CD8-positive, alpha-beta memory T cell (primary cell): ENCODE measurements at regions not wholly inside any gene's neighbourhood (a gene's known extent, or its start where the extent isn't known, plus 50 kb on each side); places are given as distances from the start of the nearest gene placed in this dataset.
"Not testable (repeated sequence)": the region's sequence is repeated elsewhere in the genome, so short reads cannot be mapped to it uniquely, and the experiment has no call there.

ENCODE experiments used
- CTCF ChIA-PET: fragments of 350-600 bp; sonication (Branson Sonifier 250); formaldehyde crosslinking; loops from one replicate; lab custom pipeline; 2021; ENCODE audit warnings: antibody characterized with exemption; lab: Charles Lee
- POLR2A ChIA-PET: fragments of 350-600 bp; sonication (Branson Sonifier 250); formaldehyde crosslinking; loops from one replicate; lab custom pipeline; 2021; ENCODE audit warnings: antibody characterized with exemption; lab: Charles Lee
- DNase-seq, 5 donors: peaks; one replicate each; pipeline versions ENCODE4 v3.0.0 to v3.0.0-alpha.2; 2020 to 2022; ENCODE audit warnings: mixed read lengths in 1 of 5
- H3K27ac ChIP-seq: one replicate; pipeline ENCODE4 v1.7.0; 2013; ENCODE audit warnings: low read depth, mild to moderate bottlenecking, low read length, moderate library complexity
- H3K27me3 ChIP-seq: 2 replicates; pipeline ENCODE4 v1.7.0; 2013; ENCODE audit warnings: low read length, mild to moderate bottlenecking; ENCODE audit not compliant: insufficient read depth, poor library complexity, severe bottlenecking
- H3K36me3 ChIP-seq: 2 replicates; pipeline ENCODE4 v1.7.0; 2013; ENCODE audit warnings: mild to moderate bottlenecking, low read length, moderate library complexity; ENCODE audit not compliant: insufficient read depth
- H3K4me1 ChIP-seq: 2 replicates; pipeline ENCODE4 v1.7.0; 2013; ENCODE audit warnings: mild to moderate bottlenecking, low read length, moderate library complexity; ENCODE audit not compliant: insufficient read depth
- H3K4me3 ChIP-seq: 2 replicates; pipeline ENCODE4 v1.7.0; 2013; ENCODE audit warnings: mild to moderate bottlenecking, low read length
- H3K9me3 ChIP-seq: 2 replicates; pipeline ENCODE4 v1.7.0; 2013; ENCODE audit warnings: mild to moderate bottlenecking, low read length
- H3K27ac Mint-ChIP-seq, 8 donors: one replicate each; pipeline ENCODE4 v1.8.0; 2020 to 2021; ENCODE audit warnings: mixed read lengths in 8 of 8, mild to moderate bottlenecking in 6 of 8, inconsistent platforms in 3 of 8, moderate library complexity in 3 of 8
- H3K27me3 Mint-ChIP-seq, 2 donors: one replicate each; pipeline ENCODE4 v1.8.0; 2020 to 2021; ENCODE audit warnings: mixed read lengths in 2 of 2, mild to moderate bottlenecking in 1 of 2, moderate library complexity in 1 of 2
- H3K36me3 Mint-ChIP-seq, 3 donors: one replicate each; pipeline ENCODE4 v1.8.0; 2020 to 2021; ENCODE audit warnings: mixed read lengths in 3 of 3, inconsistent platforms in 1 of 3, mild to moderate bottlenecking in 1 of 3
- H3K4me1 Mint-ChIP-seq, 3 donors: one replicate each; pipeline ENCODE4 v1.8.0; 2020 to 2021; ENCODE audit warnings: mixed read lengths in 3 of 3, inconsistent platforms in 1 of 3, mild to moderate bottlenecking in 1 of 3
- H3K4me3 Mint-ChIP-seq, 7 donors: one replicate each; pipeline ENCODE4 v1.8.0; 2020 to 2021; ENCODE audit warnings: mixed read lengths in 7 of 7, mild to moderate bottlenecking in 6 of 7, moderate library complexity in 4 of 7, inconsistent platforms in 2 of 7
- H3K9me3 Mint-ChIP-seq, 5 donors: one replicate each; pipeline ENCODE4 v1.8.0; 2020 to 2022; ENCODE audit warnings: mixed read lengths in 5 of 5, mild to moderate bottlenecking in 3 of 5, moderate library complexity in 2 of 5, inconsistent platforms in 1 of 5

- DNase-seq, result no peak
- no peaks in the 10 kb centered on the region for H3K4me1 ChIP-seq
- H3K4me3 ChIP-seq, result no peak overlapping the region
- CTCF ChIA-PET, result no interaction called here
- H3K27me3 ChIP-seq, result no peaks in the 10 kb centered on the region
- no peak overlapping the region for H3K27ac Mint-ChIP-seq
- peaks cover 5 to 33% of the 10 kb centered on the region in 2 donors for H3K27me3 Mint-ChIP-seq
- POLR2A ChIA-PET, result no interaction called here
- H3K9me3 ChIP-seq, result no peaks in the 10 kb centered on the region
- H3K4me1 Mint-ChIP-seq, result no peaks in the 10 kb centered on the region
- H3K27ac ChIP-seq, result no peak overlapping the region
- H3K36me3 Mint-ChIP-seq, result no peaks in the 10 kb centered on the region
- H3K4me3 Mint-ChIP-seq, result no peak overlapping the region
- no peaks in the 10 kb centered on the region for H3K9me3 Mint-ChIP-seq
- H3K36me3 ChIP-seq, result no peaks in the 10 kb centered on the region
Measured at GRCh38 chr1:29760067-29760564, 523.8 kb downstream of the PTPRU start.

GRCh38 chr1:29758781-29759499 is 522.6 kb downstream of the PTPRU start:
- DNase-seq, result no peak
- Mint-ChIP-seq H3K27me3 (peaks cover 9 to 23% of the 10 kb centered on the region in 2 donors), H3K4me3 (no peak overlapping the region), H3K36me3 (no peaks in the 10 kb centered on the region), H3K9me3 (no peaks in the 10 kb centered on the region), H3K4me1 (no peaks in the 10 kb centered on the region), H3K27ac (no peak overlapping the region)
- Histone ChIP-seq H3K4me3 (no peak overlapping the region), H3K27ac (no peak overlapping the region), H3K9me3 (no peaks in the 10 kb centered on the region), H3K27me3 (no peaks in the 10 kb centered on the region), H3K4me1 (no peaks in the 10 kb centered on the region), H3K36me3 (no peaks in the 10 kb centered on the region)
- ChIA-PET POLR2A (no interaction called here), CTCF (no interaction called here)

- CTCF ChIA-PET, result no interaction called here
Measured at GRCh38 chr1:29757866-29758780, 521.8 kb downstream of the PTPRU start.

GRCh38 chr1:29756901-29757725 is 520.8 kb downstream of the PTPRU start:
- Histone ChIP-seq H3K27ac (no peak overlapping the region), H3K9me3 (no peaks in the 10 kb centered on the region), H3K27me3 (no peaks in the 10 kb centered on the region), H3K4me3 (no peak overlapping the region), H3K36me3 (no peaks in the 10 kb centered on the region), H3K4me1 (no peaks in the 10 kb centered on the region)
- POLR2A ChIA-PET, result no interaction called here
- Mint-ChIP-seq H3K27ac (no peak overlapping the region), H3K4me1 (no peaks in the 10 kb centered on the region), H3K9me3 (peaks cover 0 to 1% (median 0%) of the 10 kb centered on the region in 5 donors), H3K36me3 (no peaks in the 10 kb centered on the region), H3K27me3 (peaks cover 9 to 17% of the 10 kb centered on the region in 2 donors), H3K4me3 (no peak overlapping the region)
- CTCF ChIA-PET, result no interaction called here
- no peak for DNase-seq

More at GRCh38 chr1:29757866-29758780, 521.8 kb downstream of the PTPRU start:
- Mint-ChIP-seq H3K27ac (peak overlapping the region in 1 of 8 donors; percentile 50), H3K4me3 (no peak overlapping the region), H3K9me3 (no peaks in the 10 kb centered on the region), H3K4me1 (no peaks in the 10 kb centered on the region), H3K36me3 (no peaks in the 10 kb centered on the region), H3K27me3 (peaks cover 9 to 17% of the 10 kb centered on the region in 2 donors)
- H3K27me3 ChIP-seq, result no peaks in the 10 kb centered on the region
- POLR2A ChIA-PET, result no interaction called here
- H3K9me3 ChIP-seq, result no peaks in the 10 kb centered on the region
- H3K4me1 ChIP-seq, result no peaks in the 10 kb centered on the region
- no peak for DNase-seq
- no peaks in the 10 kb centered on the region for H3K36me3 ChIP-seq
- H3K4me3 ChIP-seq, result no peak overlapping the region
- no peak overlapping the region for H3K27ac ChIP-seq

GRCh38 chr1:29756498-29756897 is 520.2 kb downstream of the PTPRU start:
- H3K4me3 ChIP-seq, result no peak overlapping the region
- Mint-ChIP-seq H3K4me3 (no peak overlapping the region), H3K27me3 (peaks cover 9 to 18% of the 10 kb centered on the region in 2 donors), H3K27ac (no peak overlapping the region), H3K4me1 (no peaks in the 10 kb centered on the region), H3K9me3 (peaks cover 0 to 1% (median 0%) of the 10 kb centered on the region in 5 donors), H3K36me3 (no peaks in the 10 kb centered on the region)
- no peaks in the 10 kb centered on the region for H3K4me1 ChIP-seq
- DNase-seq, result no peak
- ChIA-PET POLR2A (no interaction called here), CTCF (no interaction called here)
- H3K27ac ChIP-seq, result no peak overlapping the region
- no peaks in the 10 kb centered on the region for H3K9me3 ChIP-seq
- H3K36me3 ChIP-seq, result no peaks in the 10 kb centered on the region
- H3K27me3 ChIP-seq, result no peaks in the 10 kb centered on the region

GRCh38 chr1:29756085-29756484 is 519.8 kb downstream of the PTPRU start:
- H3K4me1 ChIP-seq, result no peaks in the 10 kb centered on the region
- H3K4me1 Mint-ChIP-seq, result no peaks in the 10 kb centered on the region
- ChIA-PET POLR2A (no interaction called here), CTCF (no interaction called here)
- H3K9me3 ChIP-seq, result no peaks in the 10 kb centered on the region
- H3K27ac ChIP-seq, result no peak overlapping the region
- H3K36me3 ChIP-seq, result no peaks in the 10 kb centered on the region
- H3K27me3 ChIP-seq, result no peaks in the 10 kb centered on the region
- H3K9me3 Mint-ChIP-seq, result peaks cover 0 to 1% (median 0%) of the 10 kb centered on the region in 5 donors
- no peak for DNase-seq
- no peak overlapping the region for H3K4me3 ChIP-seq
- no peak overlapping the region for H3K4me3 Mint-ChIP-seq
- no peak overlapping the region for H3K27ac Mint-ChIP-seq
- H3K27me3 Mint-ChIP-seq, result peaks cover 9 to 21% of the 10 kb centered on the region in 2 donors
- H3K36me3 Mint-ChIP-seq, result no peaks in the 10 kb centered on the region

GRCh38 chr1:29755412-29756015 is 519.2 kb downstream of the PTPRU start:
- H3K36me3 Mint-ChIP-seq, H3K4me1 Mint-ChIP-seq, H3K9me3 Mint-ChIP-seq, H3K4me3 Mint-ChIP-seq, H3K27ac ChIP-seq, H3K27me3 ChIP-seq, POLR2A ChIA-PET, H3K4me1 ChIP-seq, H3K36me3 ChIP-seq, CTCF ChIA-PET, H3K4me3 ChIP-seq, H3K27ac Mint-ChIP-seq, DNase-seq, H3K9me3 ChIP-seq: not testable (repeated sequence)
- H3K27me3 Mint-ChIP-seq, result peaks cover 9 to 26% of the 10 kb centered on the region in 2 donors
